Liver (tissue), 8 donors: ENCODE measurements at regions not wholly inside any gene's neighbourhood (a gene's known extent, or its start where the extent isn't known, plus 50 kb on each side); places are given as distances from the start of the nearest gene placed in this dataset.

Experiments
- DNase-seq: peaks from one replicate; pipeline ENCODE4 v3.0.0-alpha.2; 2017; ENCODE audit warnings: low spot score
- H3K27ac ChIP-seq, 2 donors: one replicate each; pipeline ENCODE4 v1.7.0; 2013; ENCODE audit warnings: inconsistent platforms in 2 of 2, low read length in 2 of 2, control low read depth in 1 of 2, low read depth in 1 of 2, mild to moderate bottlenecking in 1 of 2
- H3K27me3 ChIP-seq, 4 donors: one replicate each; pipeline versions ENCODE4 v1.6.1 to v1.7.0; 2013; ENCODE audit warnings: low read length in 3 of 4, inconsistent platforms in 1 of 4, mild to moderate bottlenecking in 1 of 4, moderate library complexity in 1 of 4; ENCODE audit not compliant: control insufficient read depth in 4 of 4, insufficient read depth in 4 of 4
- H3K36me3 ChIP-seq, 4 donors: one replicate each; pipeline versions ENCODE4 v1.6.1 to v1.7.0; 2013; ENCODE audit warnings: low read length in 3 of 4, mild to moderate bottlenecking in 3 of 4, low read depth in 1 of 4, moderate library complexity in 1 of 4; ENCODE audit not compliant: control insufficient read depth in 4 of 4, insufficient read depth in 3 of 4
- H3K4me1 ChIP-seq, 4 donors: one replicate each; pipeline versions ENCODE4 v1.6.1 to v1.7.0; 2013; ENCODE audit warnings: low read length in 3 of 4, mild to moderate bottlenecking in 3 of 4, moderate library complexity in 1 of 4; ENCODE audit not compliant: control insufficient read depth in 4 of 4, insufficient read depth in 4 of 4
- H3K4me3 ChIP-seq, 3 donors: one replicate each; pipeline versions ENCODE4 v1.6.1 to v1.7.0; 2013; ENCODE audit warnings: low read length in 3 of 3, control low read depth in 1 of 3, low read depth in 1 of 3, mild to moderate bottlenecking in 1 of 3
- H3K9ac ChIP-seq, 2 donors: one replicate each; pipeline ENCODE4 v1.7.0; 2013; ENCODE audit warnings: low read length in 2 of 2, mild to moderate bottlenecking in 2 of 2, moderate library complexity in 2 of 2, control low read depth in 1 of 2, low read depth in 1 of 2
- H3K9me3 ChIP-seq, 4 donors: one replicate each; pipeline versions ENCODE4 v1.6.1 to v1.7.0; 2013; ENCODE audit warnings: low read length in 3 of 4; ENCODE audit not compliant: control insufficient read depth in 4 of 4
- EGR1 ChIP-seq, 2 donors: IDR thresholded peaks; 2 replicates each; pipeline ENCODE4 v1.6.1; 2016 to 2018; ENCODE audit warnings: antibody characterized with exemption in 2 of 2, low read depth in 2 of 2
- FOXA1 ChIP-seq: IDR thresholded peaks from 2 replicates; pipeline ENCODE4 v1.6.1; 2016; ENCODE audit warnings: antibody characterized with exemption
- FOXA2 ChIP-seq: IDR thresholded peaks from 2 replicates; pipeline ENCODE4 v1.6.1; 2016; ENCODE audit warnings: antibody characterized with exemption
- GABPA ChIP-seq, 2 donors: IDR thresholded peaks in 1 of 2; conservative IDR thresholded peaks in 1 of 2; 2 replicates each; pipeline ENCODE4 v1.6.1; 2016; ENCODE audit warnings: antibody characterized with exemption in 2 of 2, mild to moderate bottlenecking in 1 of 2, moderate library complexity in 1 of 2
- HNF4A ChIP-seq, 2 donors: conservative IDR thresholded peaks; 2 replicates each; pipeline ENCODE4 v1.6.1; 2016; ENCODE audit warnings: antibody characterized with exemption in 2 of 2, mild to moderate bottlenecking in 2 of 2
- HNF4G ChIP-seq: IDR thresholded peaks from 2 replicates; pipeline ENCODE4 v1.6.1; 2016; ENCODE audit warnings: antibody characterized with exemption
- JUND ChIP-seq, 2 donors: IDR thresholded peaks; 2 replicates each; pipeline ENCODE4 v1.6.1; 2016; ENCODE audit warnings: antibody characterized with exemption in 2 of 2
- NR2F2 ChIP-seq: IDR thresholded peaks from 2 replicates; pipeline ENCODE4 v1.6.1; 2016; ENCODE audit warnings: antibody characterized with exemption
- RAD21 ChIP-seq, 2 donors: IDR thresholded peaks; 2 replicates each; pipeline ENCODE4 v1.6.1; 2016; ENCODE audit warnings: antibody characterized with exemption in 2 of 2, mild to moderate bottlenecking in 2 of 2
- REST ChIP-seq: IDR thresholded peaks from 2 replicates; pipeline ENCODE4 v1.6.1; 2016; ENCODE audit warnings: antibody characterized with exemption, mild to moderate bottlenecking
- RXRA ChIP-seq, 2 donors: IDR thresholded peaks; 2 replicates each; pipeline ENCODE4 v1.6.1; 2017 to 2018; ENCODE audit warnings: antibody characterized with exemption in 2 of 2, mild to moderate bottlenecking in 1 of 2
- SP1 ChIP-seq: IDR thresholded peaks from 2 replicates; pipeline ENCODE4 v1.6.1; 2018; ENCODE audit warnings: antibody characterized with exemption, mild to moderate bottlenecking
- TAF1 ChIP-seq: conservative IDR thresholded peaks from 2 replicates; pipeline ENCODE4 v1.6.1; 2016; ENCODE audit warnings: antibody characterized with exemption, mild to moderate bottlenecking
- YY1 ChIP-seq: IDR thresholded peaks from 2 replicates; pipeline ENCODE4 v1.6.1; 2016; ENCODE audit warnings: antibody characterized with exemption, mild to moderate bottlenecking
- ZBTB33 ChIP-seq: IDR thresholded peaks from 2 replicates; pipeline ENCODE4 v1.6.1; 2016; ENCODE audit warnings: antibody characterized with exemption
- WGBS: extraction: QIAGEN DNeasy Blood & Tissue Kit; methylation state at CpG from one replicate; pipeline ENCODE4 v1.1.7; 2013; 5-methylcytosine and 5-hydroxymethylcytosine counted together
- TF ChIP-seq, protein P1 (sequence below): fragments of 150-350 bp; IDR thresholded peaks from 2 replicates; pipeline ENCODE4 v1.5.1; 2017; ENCODE audit warnings: improper control_type of control experiment, low read depth, low read length; ENCODE audit not compliant: missing input control
- TF ChIP-seq, protein P2 (sequence below): IDR thresholded peaks from 2 replicates; pipeline ENCODE4 v1.6.1; 2016; ENCODE audit warnings: antibody characterized with exemption
- donor health status: healthy.
- donor health status: healthy.
- donor health status: healthy.
- donor health status: healthy.
- donor health status: healthy.

GRCh38 chr20:16955462-16955861, 207.3 kb downstream of the OTOR start:
- Histone ChIP-seq H3K4me3 (no peak overlapping the region), H3K9me3 (peaks cover 0 to 2% (median 0%) of the 10 kb centered on the region in 4 donors), H3K27ac (no peak overlapping the region), H3K9ac (no peak overlapping the region), H3K27me3 (no peaks in the 10 kb centered on the region), H3K4me1 (no peaks in the 10 kb centered on the region), H3K36me3 (no peaks in the 10 kb centered on the region)
- no peak for DNase-seq
- 81% methylated on average over 3 of the region's 3 CpGs for WGBS
- TF ChIP-seq SP1: no peak
- TF ChIP-seq JUND (IDR thresholded peaks at IDR 0.05): no peak
- TF ChIP-seq EGR1 (IDR thresholded peaks at IDR 0.05; ENCODE audit: low read depth in 2 of 2): no peak
- no peak for TF ChIP-seq HNF4A (conservative IDR thresholded peaks at IDR 0.05)
- TF ChIP-seq YY1: no peak
- TF ChIP-seq RAD21 (IDR thresholded peaks at IDR 0.05): no peak
- TF ChIP-seq, protein P1, sequence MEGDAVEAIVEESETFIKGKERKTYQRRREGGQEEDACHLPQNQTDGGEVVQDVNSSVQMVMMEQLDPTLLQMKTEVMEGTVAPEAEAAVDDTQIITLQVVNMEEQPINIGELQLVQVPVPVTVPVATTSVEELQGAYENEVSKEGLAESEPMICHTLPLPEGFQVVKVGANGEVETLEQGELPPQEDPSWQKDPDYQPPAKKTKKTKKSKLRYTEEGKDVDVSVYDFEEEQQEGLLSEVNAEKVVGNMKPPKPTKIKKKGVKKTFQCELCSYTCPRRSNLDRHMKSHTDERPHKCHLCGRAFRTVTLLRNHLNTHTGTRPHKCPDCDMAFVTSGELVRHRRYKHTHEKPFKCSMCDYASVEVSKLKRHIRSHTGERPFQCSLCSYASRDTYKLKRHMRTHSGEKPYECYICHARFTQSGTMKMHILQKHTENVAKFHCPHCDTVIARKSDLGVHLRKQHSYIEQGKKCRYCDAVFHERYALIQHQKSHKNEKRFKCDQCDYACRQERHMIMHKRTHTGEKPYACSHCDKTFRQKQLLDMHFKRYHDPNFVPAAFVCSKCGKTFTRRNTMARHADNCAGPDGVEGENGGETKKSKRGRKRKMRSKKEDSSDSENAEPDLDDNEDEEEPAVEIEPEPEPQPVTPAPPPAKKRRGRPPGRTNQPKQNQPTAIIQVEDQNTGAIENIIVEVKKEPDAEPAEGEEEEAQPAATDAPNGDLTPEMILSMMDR: no peak
- no peak for TF ChIP-seq FOXA2
- TF ChIP-seq GABPA (IDR thresholded peaks at IDR 0.05 in 1 of 2, conservative IDR thresholded peaks at IDR 0.05 in 1 of 2): no peak
- TF ChIP-seq, protein P2, sequence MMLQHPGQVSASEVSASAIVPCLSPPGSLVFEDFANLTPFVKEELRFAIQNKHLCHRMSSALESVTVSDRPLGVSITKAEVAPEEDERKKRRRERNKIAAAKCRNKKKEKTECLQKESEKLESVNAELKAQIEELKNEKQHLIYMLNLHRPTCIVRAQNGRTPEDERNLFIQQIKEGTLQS: no peak
- TF ChIP-seq ZBTB33: no peak
- TF ChIP-seq TAF1: no peak
- no peak for TF ChIP-seq RXRA (IDR thresholded peaks at IDR 0.05)
- no peak for TF ChIP-seq NR2F2
- TF ChIP-seq HNF4G: no peak

DNA sequence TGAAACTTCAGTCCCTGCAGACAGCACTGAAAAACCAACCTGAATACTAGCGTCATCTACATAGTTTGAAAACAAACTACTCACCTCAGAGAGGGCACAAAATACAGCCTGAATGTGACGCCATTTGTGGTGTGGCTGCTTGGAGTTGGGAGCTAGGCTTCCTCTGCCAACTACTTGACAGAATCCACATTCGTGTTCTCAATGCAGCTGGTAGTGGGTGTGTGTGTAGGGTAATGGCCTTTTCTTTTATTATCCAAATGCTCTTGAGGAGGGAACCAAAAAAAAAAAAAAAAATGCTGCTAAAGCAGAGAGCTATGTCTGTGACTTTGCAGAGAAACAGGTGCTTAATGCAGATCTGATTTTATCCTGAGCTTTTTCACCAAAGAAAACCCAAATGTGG, 207.8 kb downstream of the OTOR start:
- Histone ChIP-seq H3K27me3 (no peaks in the 10 kb centered on the region), H3K9ac (no peak overlapping the region), H3K4me1 (no peaks in the 10 kb centered on the region), H3K9me3 (peaks cover 0 to 3% (median 0%) of the 10 kb centered on the region in 4 donors), H3K27ac (no peak overlapping the region), H3K4me3 (no peak overlapping the region), H3K36me3 (no peaks in the 10 kb centered on the region)
- no peak for DNase-seq
- TF ChIP-seq FOXA1: no peak
- no peak for TF ChIP-seq RXRA (IDR thresholded peaks at IDR 0.05)
- WGBS: 43% methylated on average over 3 of the region's 3 CpGs

- WGBS: 53% methylated on average over 2 of the region's 2 CpGs
- peaks cover 0 to 4% (median 0%) of the 10 kb centered on the region in 4 donors for H3K9me3 ChIP-seq
- H3K4me3 ChIP-seq: no peak overlapping the region
- no peaks in the 10 kb centered on the region for H3K36me3 ChIP-seq
- no peaks in the 10 kb centered on the region for H3K4me1 ChIP-seq
- H3K9ac ChIP-seq: no peak overlapping the region
- DNase-seq: no peak
- H3K27me3 ChIP-seq: peaks cover 0 to 11% (median 2%) of the 10 kb centered on the region in 4 donors
- H3K27ac ChIP-seq: no peak overlapping the region
- TF ChIP-seq SP1: no peak
- TF ChIP-seq RXRA (IDR thresholded peaks at IDR 0.05): no peak
- TF ChIP-seq REST: no peak
- TF ChIP-seq JUND (IDR thresholded peaks at IDR 0.05): no peak
- TF ChIP-seq FOXA1: no peak
- no peak for TF ChIP-seq HNF4G
- no peak for TF ChIP-seq FOXA2
- TF ChIP-seq GABPA (IDR thresholded peaks at IDR 0.05 in 1 of 2, conservative IDR thresholded peaks at IDR 0.05 in 1 of 2): no peak
- TF ChIP-seq EGR1 (IDR thresholded peaks at IDR 0.05; ENCODE audit: low read depth in 2 of 2): no peak
These were observed 217.2 kb downstream of the OTOR start for GRCh38 chr20:16965401-16965800.
